ENCODE measurements at regions not wholly inside any gene's neighbourhood (a gene's known extent, or its start where the extent isn't known, plus 50 kb on each side); places are given as distances from the start of the nearest gene placed in this dataset.

- ATAC-seq (ENCODE audit: low read depth in 2 of 2): no peak
- H3K27me3 Mint-ChIP-seq: no peaks in the 10 kb centered on the region
Observed at GRCh38 chr9:11457825-11458790, 845.3 kb upstream of the PTPRD start.

GRCh38 chr9:11469745-11470144 lies 856.9 kb upstream of the PTPRD start:
- Mint-ChIP-seq H3K27me3 (no peaks in the 10 kb centered on the region), H3K36me3 (no peaks in the 10 kb centered on the region), H3K4me3 (no peak overlapping the region), H3K27ac (no peak overlapping the region), H3K4me1 (no peaks in the 10 kb centered on the region), H3K9me3 (peaks cover 0 to 4% (median 2%) of the 10 kb centered on the region in 7 donors)
- DNase-seq (no peak), ATAC-seq (ENCODE audit: low read depth in 2 of 2) (no peak)

More at GRCh38 chr9:11457825-11458790, 845.3 kb upstream of the PTPRD start:
- Mint-ChIP-seq H3K4me1 (no peaks in the 10 kb centered on the region), H3K27ac (no peak overlapping the region), H3K36me3 (no peaks in the 10 kb centered on the region), H3K4me3 (no peak overlapping the region), H3K9me3 (peaks cover 0 to 4% (median 0%) of the 10 kb centered on the region in 7 donors)
- no peak for DNase-seq

- no peak for ATAC-seq (ENCODE audit: low read depth in 2 of 2)
- H3K4me1 Mint-ChIP-seq: no peaks in the 10 kb centered on the region
Observed at GRCh38 chr9:11471321-11471720, 858.5 kb upstream of the PTPRD start.

GRCh38 chr9:11500780-11501179 lies 888.0 kb upstream of the PTPRD start:
- DNase-seq (no peak), ATAC-seq (ENCODE audit: low read depth in 2 of 2) (no peak)
- Mint-ChIP-seq H3K4me3 (no peak overlapping the region), H3K4me1 (no peaks in the 10 kb centered on the region), H3K27me3 (no peaks in the 10 kb centered on the region), H3K27ac (no peak overlapping the region), H3K36me3 (no peaks in the 10 kb centered on the region), H3K9me3 (peaks cover 0 to 18% (median 5%) of the 10 kb centered on the region in 7 donors)

More at GRCh38 chr9:11471321-11471720, 858.5 kb upstream of the PTPRD start:
- Mint-ChIP-seq H3K36me3 (no peaks in the 10 kb centered on the region), H3K27me3 (no peaks in the 10 kb centered on the region), H3K4me3 (peak overlapping the region in 1 of 8 donors; percentile 12), H3K27ac (no peak overlapping the region), H3K9me3 (peaks cover 0 to 4% (median 2%) of the 10 kb centered on the region in 7 donors)
- DNase-seq: no peak

DNA sequence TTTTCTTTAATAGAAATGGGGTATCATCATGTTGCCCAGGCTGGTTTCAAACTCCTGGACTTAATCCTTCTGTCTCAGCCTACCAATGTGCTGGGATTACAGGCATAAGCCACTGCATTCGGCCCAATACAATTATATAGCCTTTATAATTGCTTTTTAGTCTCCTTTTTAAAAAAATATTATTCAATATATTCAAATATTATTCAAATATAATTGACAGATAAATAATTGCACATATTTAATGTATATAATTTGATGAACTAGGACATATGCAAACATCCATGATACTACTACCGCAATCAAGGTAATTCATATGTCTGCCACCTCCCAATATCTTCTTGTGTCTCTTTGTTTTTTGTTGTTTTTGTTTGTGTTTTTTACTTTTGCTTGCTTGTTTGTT lies 894.2 kb upstream of the PTPRD start:
- no peaks in the 10 kb centered on the region for H3K4me1 Mint-ChIP-seq
- H3K4me3 Mint-ChIP-seq: no peak overlapping the region
- DNase-seq: no peak
- no peaks in the 10 kb centered on the region for H3K36me3 Mint-ChIP-seq
- H3K27ac Mint-ChIP-seq: no peak overlapping the region
- no peaks in the 10 kb centered on the region for H3K27me3 Mint-ChIP-seq
- peaks cover 0 to 10% (median 3%) of the 10 kb centered on the region in 7 donors for H3K9me3 Mint-ChIP-seq
- no peak for ATAC-seq (ENCODE audit: low read depth in 2 of 2)

- Mint-ChIP-seq H3K36me3 (no peaks in the 10 kb centered on the region), H3K27me3 (no peaks in the 10 kb centered on the region), H3K4me1 (no peaks in the 10 kb centered on the region), H3K4me3 (no peak overlapping the region), H3K9me3 (peaks cover 0 to 7% (median 0%) of the 10 kb centered on the region in 7 donors), H3K27ac (no peak overlapping the region)
- no peak for ATAC-seq (ENCODE audit: low read depth in 2 of 2)
- no peak for DNase-seq
Observed at GRCh38 chr9:11537566-11537965, 924.8 kb upstream of the PTPRD start.

DNA sequence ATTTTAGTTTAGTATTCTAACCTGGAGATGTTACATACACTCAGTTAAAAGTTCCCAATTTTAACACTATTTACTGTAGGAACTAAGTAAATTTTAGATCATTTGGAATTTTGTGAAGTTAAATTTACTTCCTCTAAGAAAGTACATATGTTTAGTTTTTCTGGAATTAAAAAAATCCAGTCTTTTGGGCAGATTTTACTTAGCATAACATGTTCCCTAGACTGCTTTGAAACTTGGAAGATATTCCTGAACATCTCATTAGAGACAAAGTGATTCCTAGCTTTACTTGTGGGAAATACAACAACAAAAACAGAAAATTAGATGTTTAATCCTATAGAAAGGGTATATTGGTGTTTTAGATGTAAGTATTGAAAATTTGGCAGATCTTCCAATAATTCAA lies 930.0 kb upstream of the PTPRD start:
- Mint-ChIP-seq H3K9me3 (peaks cover 0 to 8% (median 2%) of the 10 kb centered on the region in 7 donors), H3K36me3 (no peaks in the 10 kb centered on the region), H3K27me3 (no peaks in the 10 kb centered on the region), H3K4me3 (no peak overlapping the region), H3K4me1 (no peaks in the 10 kb centered on the region), H3K27ac (no peak overlapping the region)
- ATAC-seq (ENCODE audit: low read depth in 2 of 2) (no peak), DNase-seq (no peak)

DNA sequence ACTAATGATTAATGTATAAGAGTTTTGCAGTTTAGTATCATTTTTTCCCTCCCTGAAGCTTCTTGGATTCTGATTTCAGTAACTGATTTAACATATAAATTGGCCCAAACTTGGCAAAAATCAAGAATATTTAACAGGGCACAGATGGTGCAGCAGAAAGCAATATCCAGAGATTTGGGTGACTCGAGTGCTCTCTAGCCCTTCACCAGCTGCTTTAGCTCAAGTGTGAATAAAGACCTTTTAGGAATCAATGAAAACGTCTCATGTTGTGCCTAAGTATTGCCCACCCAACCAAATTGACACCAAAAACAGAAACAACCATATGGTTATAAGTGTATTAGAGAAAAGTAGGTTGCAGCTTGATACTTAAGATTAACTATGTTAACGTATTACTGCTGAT lies 933.4 kb upstream of the PTPRD start:
- H3K4me1 Mint-ChIP-seq: no peaks in the 10 kb centered on the region
- H3K27ac Mint-ChIP-seq: no peak overlapping the region
- H3K9me3 Mint-ChIP-seq: peaks cover 0 to 11% (median 2%) of the 10 kb centered on the region in 7 donors
- no peak overlapping the region for H3K4me3 Mint-ChIP-seq
- no peaks in the 10 kb centered on the region for H3K36me3 Mint-ChIP-seq
- no peaks in the 10 kb centered on the region for H3K27me3 Mint-ChIP-seq
- ATAC-seq (ENCODE audit: low read depth in 2 of 2) (no peak), DNase-seq (no peak)

DNA sequence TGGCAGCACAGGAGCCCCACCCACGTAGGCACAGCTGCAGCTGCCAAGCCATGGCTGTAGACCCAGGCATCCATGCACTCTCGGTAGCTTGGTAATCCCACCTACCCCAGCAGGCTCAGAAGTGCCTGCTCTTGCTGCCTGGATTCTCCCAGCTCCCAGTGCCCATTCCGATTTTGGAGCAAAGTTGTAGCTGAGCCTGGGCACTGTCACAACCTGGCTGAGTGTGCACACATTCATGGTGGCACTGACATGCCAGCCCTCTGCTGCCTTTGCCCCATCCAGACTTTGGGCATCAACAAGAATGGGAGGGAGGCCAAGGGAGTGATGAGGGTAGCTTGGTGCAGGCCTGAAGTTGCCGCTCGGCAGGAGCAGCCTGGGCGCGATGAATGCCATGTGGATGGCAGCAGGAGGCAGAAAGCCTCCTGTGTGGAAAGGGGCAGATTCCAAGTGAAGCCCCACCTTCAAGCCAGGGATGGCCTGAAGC lies 936.6 kb upstream of the PTPRD start:
- H3K4me1 Mint-ChIP-seq: no peaks in the 10 kb centered on the region
- no peak for ATAC-seq (ENCODE audit: low read depth in 2 of 2)
- no peaks in the 10 kb centered on the region for H3K36me3 Mint-ChIP-seq
- no peaks in the 10 kb centered on the region for H3K27me3 Mint-ChIP-seq
- no peak overlapping the region for H3K4me3 Mint-ChIP-seq
- no peak for DNase-seq
- H3K9me3 Mint-ChIP-seq: peaks cover 0 to 8% (median 2%) of the 10 kb centered on the region in 7 donors
- no peak overlapping the region for H3K27ac Mint-ChIP-seq

DNA sequence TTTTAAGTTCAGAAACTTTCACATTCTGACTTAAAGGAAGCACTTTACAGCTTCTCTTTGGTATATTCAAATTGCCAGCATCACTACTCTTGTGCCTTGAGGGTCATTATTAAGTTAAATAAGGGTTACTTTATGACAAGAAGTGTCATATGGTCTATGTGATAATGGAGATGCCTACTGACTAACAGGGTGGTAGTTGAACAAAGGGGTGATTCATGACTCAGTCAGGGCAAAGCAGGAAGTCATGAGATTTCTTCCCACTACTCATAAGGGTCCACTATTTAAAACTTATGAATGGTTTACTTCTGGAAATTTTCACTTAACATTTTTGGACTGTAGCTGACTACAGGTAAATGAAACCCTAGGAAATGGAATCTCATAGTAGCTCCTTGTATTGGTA lies 938.3 kb upstream of the PTPRD start:
- Mint-ChIP-seq H3K4me3 (no peak overlapping the region), H3K27me3 (no peaks in the 10 kb centered on the region), H3K27ac (no peak overlapping the region), H3K36me3 (no peaks in the 10 kb centered on the region), H3K9me3 (peaks cover 0 to 8% (median 1%) of the 10 kb centered on the region in 7 donors), H3K4me1 (no peaks in the 10 kb centered on the region)
- DNase-seq (no peak), ATAC-seq (ENCODE audit: low read depth in 2 of 2) (no peak)

- no peak for DNase-seq
- no peak for ATAC-seq (ENCODE audit: low read depth in 2 of 2)
- Mint-ChIP-seq H3K27me3 (no peaks in the 10 kb centered on the region), H3K27ac (no peak overlapping the region), H3K9me3 (peaks cover 0 to 7% (median 2%) of the 10 kb centered on the region in 7 donors), H3K36me3 (no peaks in the 10 kb centered on the region), H3K4me3 (no peak overlapping the region), H3K4me1 (no peaks in the 10 kb centered on the region)
Observed at GRCh38 chr9:11558043-11558442, 945.2 kb upstream of the PTPRD start.

DNA sequence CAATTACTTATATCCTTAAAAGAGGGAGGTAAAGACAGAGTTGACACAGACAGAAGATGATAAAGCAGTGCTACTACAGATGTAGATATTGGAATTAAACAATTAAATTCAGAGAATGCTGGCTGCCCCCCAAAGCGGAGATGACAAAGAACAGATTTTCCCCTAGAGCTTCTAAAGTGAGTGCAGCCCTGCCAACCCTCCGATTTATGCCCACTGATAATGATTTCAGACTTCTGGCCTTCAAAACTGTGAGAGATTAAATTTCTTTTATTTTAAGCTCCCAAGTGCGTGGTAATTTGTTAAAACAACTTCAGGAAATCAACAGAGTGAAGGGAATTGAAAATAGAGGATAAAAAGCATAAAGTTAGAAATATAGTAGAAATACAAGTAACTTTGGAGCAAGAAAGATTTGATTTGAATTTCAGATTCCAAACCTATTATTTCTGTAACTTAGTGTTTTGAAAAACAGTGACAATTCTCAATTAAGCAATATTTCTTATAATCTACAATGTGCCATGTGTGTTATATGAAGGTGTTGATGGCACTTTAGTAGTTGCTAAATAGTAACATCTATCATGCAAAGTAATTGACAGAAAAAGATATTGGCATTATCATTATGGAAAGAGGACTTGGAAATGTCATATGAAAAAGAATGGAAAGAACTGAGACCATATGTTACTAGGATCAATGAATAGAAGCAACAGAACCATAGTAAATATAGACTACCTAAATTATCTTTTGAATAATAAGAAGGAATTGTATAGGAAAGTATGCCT lies 946.4 kb upstream of the PTPRD start:
- H3K9me3 Mint-ChIP-seq: peaks cover 0 to 7% (median 3%) of the 10 kb centered on the region in 7 donors
- ATAC-seq (ENCODE audit: low read depth in 2 of 2): no peak
- no peak for DNase-seq
- H3K27ac Mint-ChIP-seq: no peak overlapping the region
- no peaks in the 10 kb centered on the region for H3K36me3 Mint-ChIP-seq
- H3K4me3 Mint-ChIP-seq: no peak overlapping the region
- H3K27me3 Mint-ChIP-seq: no peaks in the 10 kb centered on the region
- H3K4me1 Mint-ChIP-seq: no peaks in the 10 kb centered on the region

- Mint-ChIP-seq H3K4me3 (no peak overlapping the region), H3K27me3 (no peaks in the 10 kb centered on the region), H3K27ac (no peak overlapping the region), H3K36me3 (no peaks in the 10 kb centered on the region), H3K9me3 (peaks cover 0 to 2% (median 0%) of the 10 kb centered on the region in 7 donors), H3K4me1 (no peaks in the 10 kb centered on the region)
- ATAC-seq (ENCODE audit: low read depth in 2 of 2): no peak
- no peak for DNase-seq
Observed at GRCh38 chr9:11577522-11577921, 964.7 kb upstream of the PTPRD start.

Measured in naive B cell (primary cell).